ENCODE measurements at regions not wholly inside any gene's neighbourhood (a gene's known extent, or its start where the extent isn't known, plus 50 kb on each side); places are given as distances from the start of the nearest gene placed in this dataset.

DNA sequence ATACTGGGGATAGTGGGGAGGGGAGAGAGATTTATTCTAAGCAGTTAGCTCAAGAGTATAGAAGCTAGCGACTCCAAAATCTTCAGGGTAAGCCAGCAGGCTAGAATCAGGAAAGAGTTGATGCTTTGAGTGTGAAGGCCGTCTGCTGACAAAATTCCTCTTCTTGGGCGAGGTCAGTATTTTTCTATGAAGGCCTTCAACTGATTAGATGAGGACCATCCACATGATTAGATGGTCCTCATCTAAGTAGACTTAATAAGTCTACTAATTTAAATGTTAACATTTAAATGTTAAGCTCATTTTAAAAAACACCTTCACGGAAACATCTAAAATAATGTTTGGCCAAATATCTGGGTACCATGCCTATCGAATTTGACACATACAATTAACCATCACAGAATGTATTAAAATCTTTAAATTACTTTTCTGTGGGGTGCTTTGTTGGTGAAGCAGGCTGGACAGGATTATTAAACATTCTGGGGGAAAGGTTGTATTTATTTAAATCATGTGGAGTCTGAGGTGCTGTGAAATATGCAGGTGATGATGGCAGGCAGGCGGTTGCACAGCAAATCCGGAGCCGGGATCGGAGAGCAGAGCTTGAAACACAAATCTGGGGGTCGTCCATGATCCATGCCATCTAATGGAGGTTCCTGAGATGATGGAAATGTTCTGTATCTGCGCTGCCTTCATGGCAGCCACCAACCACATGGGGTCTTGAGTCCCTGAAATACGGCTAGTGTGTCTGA is 49.8 kb upstream of the ADORA2B start:
- DNase-seq (ENCODE audit: low read depth, low spot score) = no peak
